Mammary epithelial cell (primary cell): ENCODE measurements at regions not wholly inside any gene's neighbourhood (a gene's known extent, or its start where the extent isn't known, plus 50 kb on each side); places are given as distances from the start of the nearest gene placed in this dataset.

Experiments
- EZH2 ChIP-seq: IDR thresholded peaks from 2 replicates; pipeline ENCODE4 v1.6.1; 2012; ENCODE audit warnings: low read length, inconsistent platforms, borderline replicate concordance
- TF ChIP-seq, protein P1 (sequence below), 2 donors: IDR thresholded peaks in 1 of 2; conservative IDR thresholded peaks in 1 of 2; 2 replicates each; pipeline ENCODE4 v1.5.1; 2011 to 2012; ENCODE audit warnings: inconsistent platforms in 2 of 2, low read length in 2 of 2, mild to moderate bottlenecking in 2 of 2, control low read depth in 1 of 2, low read depth in 1 of 2; ENCODE audit not compliant: insufficient read depth in 1 of 2; ENCODE audit errors: extremely low read depth in 1 of 2

DNA sequence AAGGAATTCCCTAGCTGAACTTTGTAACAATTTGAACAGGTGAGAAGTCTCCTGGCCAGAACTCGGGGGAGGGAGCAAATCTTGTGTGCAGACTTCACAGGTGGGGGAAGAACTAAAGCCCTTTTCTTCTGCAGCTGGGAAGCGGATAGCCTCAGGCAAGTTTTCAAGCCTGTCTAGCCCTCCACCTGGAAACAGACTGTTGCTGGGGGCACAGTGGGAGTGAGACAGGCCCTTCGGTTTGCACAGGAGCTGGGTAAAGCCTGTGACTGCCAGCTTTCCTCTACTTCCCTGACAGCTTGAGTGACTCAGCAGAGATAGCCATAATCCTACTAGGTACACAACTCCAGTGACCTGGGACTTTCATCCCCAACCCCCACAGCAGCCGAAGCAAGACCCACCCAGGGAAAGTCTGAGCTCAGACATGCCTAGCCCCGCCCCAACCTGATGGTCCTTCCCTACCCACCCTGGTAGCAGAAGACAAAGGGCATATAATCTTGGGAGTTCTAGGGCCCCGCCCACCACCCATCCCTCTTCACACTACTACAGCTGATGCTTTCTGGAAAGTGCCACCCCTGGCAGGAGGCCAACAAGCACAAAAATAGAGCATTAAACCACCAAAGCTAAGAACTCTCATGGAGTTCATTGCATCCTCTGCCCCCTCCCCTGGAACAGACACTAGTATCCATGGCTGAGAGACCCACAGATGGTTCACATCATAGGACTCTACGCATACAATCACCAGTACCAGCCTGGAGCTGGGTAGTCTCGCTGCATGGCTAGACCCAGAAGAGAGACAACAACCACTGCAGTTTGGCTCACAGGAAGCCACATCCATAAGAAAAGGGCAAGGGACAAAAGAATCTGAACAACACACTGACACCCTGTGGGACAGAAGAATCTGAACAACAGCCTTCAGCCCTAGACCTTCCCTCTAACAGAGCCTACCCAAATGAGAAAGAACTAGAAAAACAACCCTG lies 479.0 kb downstream of the RAP2B start:
- TF ChIP-seq, protein P1, sequence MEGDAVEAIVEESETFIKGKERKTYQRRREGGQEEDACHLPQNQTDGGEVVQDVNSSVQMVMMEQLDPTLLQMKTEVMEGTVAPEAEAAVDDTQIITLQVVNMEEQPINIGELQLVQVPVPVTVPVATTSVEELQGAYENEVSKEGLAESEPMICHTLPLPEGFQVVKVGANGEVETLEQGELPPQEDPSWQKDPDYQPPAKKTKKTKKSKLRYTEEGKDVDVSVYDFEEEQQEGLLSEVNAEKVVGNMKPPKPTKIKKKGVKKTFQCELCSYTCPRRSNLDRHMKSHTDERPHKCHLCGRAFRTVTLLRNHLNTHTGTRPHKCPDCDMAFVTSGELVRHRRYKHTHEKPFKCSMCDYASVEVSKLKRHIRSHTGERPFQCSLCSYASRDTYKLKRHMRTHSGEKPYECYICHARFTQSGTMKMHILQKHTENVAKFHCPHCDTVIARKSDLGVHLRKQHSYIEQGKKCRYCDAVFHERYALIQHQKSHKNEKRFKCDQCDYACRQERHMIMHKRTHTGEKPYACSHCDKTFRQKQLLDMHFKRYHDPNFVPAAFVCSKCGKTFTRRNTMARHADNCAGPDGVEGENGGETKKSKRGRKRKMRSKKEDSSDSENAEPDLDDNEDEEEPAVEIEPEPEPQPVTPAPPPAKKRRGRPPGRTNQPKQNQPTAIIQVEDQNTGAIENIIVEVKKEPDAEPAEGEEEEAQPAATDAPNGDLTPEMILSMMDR (conservative IDR thresholded peaks at IDR 0.05 in 1 of 2, IDR thresholded peaks at IDR 0.05 in 1 of 2; ENCODE audit: extremely low read depth in 1 of 2, insufficient read depth in 1 of 2, low read depth in 1 of 2, low read length in 2 of 2): no peak
- TF ChIP-seq EZH2: no peak
